ENCODE measurements at regions not wholly inside any gene's neighbourhood (a gene's known extent, or its start where the extent isn't known, plus 50 kb on each side); places are given as distances from the start of the nearest gene placed in this dataset.

DNA sequence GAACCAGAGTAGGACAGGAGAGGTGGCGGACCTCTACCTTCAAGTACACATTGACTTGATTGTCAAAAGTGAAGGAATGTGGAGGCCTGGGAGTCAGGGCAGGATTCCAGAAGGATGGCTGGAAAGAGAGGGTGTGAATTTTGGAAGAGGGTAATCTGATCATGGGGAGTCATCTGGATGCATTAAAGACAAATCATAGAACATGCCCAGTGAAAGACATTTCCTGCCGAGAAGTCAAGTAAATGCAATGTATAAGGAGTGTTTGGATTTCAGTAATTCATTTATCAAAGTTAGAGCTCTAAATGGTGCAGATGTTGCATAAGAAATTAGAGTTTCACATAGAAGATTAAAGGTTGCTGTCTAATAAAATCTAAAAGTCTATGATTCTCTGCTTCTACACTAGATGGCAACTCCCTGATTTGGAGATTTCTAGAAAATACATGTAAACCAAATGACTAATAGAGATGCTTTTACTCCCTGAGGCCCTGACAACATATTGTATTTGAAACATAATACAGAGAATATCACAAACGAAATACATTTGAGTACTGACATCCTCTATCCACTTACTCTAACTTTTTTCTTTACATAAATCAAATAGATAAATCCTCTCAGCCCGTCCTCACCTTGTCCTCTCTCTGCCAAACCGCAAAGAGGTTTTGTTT, 91.3 kb downstream of the KCNA5 start:
- no peak for DNase-seq
- H3K4me1 ChIP-seq = no peaks in the 10 kb centered on the region
- no peak overlapping the region for H3K4me3 ChIP-seq
- no peak overlapping the region for H3K27ac ChIP-seq
- no peaks in the 10 kb centered on the region for H3K36me3 ChIP-seq
- WGBS, 5 donors = 63 to 71% (median 66%) methylated on average over 5 of the region's 5 CpGs
- TF ChIP-seq EP300 (IDR thresholded peaks at IDR 0.05) (no peak), POLR2A (IDR thresholded peaks at IDR 0.05) (no peak), POLR2AphosphoS5 (IDR thresholded peaks at IDR 0.05) (no peak)
- TF ChIP-seq, protein P1, sequence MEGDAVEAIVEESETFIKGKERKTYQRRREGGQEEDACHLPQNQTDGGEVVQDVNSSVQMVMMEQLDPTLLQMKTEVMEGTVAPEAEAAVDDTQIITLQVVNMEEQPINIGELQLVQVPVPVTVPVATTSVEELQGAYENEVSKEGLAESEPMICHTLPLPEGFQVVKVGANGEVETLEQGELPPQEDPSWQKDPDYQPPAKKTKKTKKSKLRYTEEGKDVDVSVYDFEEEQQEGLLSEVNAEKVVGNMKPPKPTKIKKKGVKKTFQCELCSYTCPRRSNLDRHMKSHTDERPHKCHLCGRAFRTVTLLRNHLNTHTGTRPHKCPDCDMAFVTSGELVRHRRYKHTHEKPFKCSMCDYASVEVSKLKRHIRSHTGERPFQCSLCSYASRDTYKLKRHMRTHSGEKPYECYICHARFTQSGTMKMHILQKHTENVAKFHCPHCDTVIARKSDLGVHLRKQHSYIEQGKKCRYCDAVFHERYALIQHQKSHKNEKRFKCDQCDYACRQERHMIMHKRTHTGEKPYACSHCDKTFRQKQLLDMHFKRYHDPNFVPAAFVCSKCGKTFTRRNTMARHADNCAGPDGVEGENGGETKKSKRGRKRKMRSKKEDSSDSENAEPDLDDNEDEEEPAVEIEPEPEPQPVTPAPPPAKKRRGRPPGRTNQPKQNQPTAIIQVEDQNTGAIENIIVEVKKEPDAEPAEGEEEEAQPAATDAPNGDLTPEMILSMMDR (IDR thresholded peaks at IDR 0.05) = no peak
- H3K9me3 ChIP-seq = no peaks in the 10 kb centered on the region
- intact Hi-C loops (cut with DNase I; ENCODE audit: low total_unique reads) = no loop called here
- H3K27me3 ChIP-seq = peaks cover 0 to 3% (median 0%) of the 10 kb centered on the region in 3 donors

DNA sequence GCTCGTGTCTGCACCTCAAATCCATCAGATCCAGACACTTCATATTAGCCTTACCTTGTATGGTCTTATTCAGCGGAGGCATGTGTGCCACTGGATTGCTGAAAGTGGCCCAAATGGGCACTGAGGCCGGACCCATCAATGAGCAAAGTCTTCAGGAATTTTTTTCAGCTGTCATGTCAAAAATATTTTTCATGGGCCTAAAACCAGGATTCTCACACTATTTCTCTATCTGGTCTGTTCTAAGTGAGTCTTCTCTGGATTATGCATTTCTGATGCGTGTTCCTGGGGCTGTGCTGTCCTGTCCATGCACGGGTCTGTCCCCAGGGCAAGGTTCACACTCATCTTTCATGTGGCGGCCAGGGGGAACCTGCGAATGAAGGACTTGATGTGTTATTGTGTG, 94.6 kb downstream of the KCNA5 start:
- H3K27me3 ChIP-seq = no peaks in the 10 kb centered on the region
- H3K36me3 ChIP-seq = no peaks in the 10 kb centered on the region
- peaks cover 0 to 7% (median 0%) of the 10 kb centered on the region in 4 donors for H3K9me3 ChIP-seq
- no peak overlapping the region for H3K4me3 ChIP-seq
- WGBS, 5 donors = 68 to 82% (median 74%) methylated on average over 7 of the region's 7 CpGs
- H3K27ac ChIP-seq = no peak overlapping the region
- intact Hi-C loops (cut with DNase I; ENCODE audit: low total_unique reads) = no loop called here
- no peak for TF ChIP-seq EP300 (IDR thresholded peaks at IDR 0.05)
- no peak for TF ChIP-seq POLR2AphosphoS5 (IDR thresholded peaks at IDR 0.05)
- TF ChIP-seq, protein P1 (IDR thresholded peaks at IDR 0.05) = no peak
- no peak for TF ChIP-seq POLR2A (IDR thresholded peaks at IDR 0.05)
- no peaks in the 10 kb centered on the region for H3K4me1 ChIP-seq
- DNase-seq = no peak

DNA sequence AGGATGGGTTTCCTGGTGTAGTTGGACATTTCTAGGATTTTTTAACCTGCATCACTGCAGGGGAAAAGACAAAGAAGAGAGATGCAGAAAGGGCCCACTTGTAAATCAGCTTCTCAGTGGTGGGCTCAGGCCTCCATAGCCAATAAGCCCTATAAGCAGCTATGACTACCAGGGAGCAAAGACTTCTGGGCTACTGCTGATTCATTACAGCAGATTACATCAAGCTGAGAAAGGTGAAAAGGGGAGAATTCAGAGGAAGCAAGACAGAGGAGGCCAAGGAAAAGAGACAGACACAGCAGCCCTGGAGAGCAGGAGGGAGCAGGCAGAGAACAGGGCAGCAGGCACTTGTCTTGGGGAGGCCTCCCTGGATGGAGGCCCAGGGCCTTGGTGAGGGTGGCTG, 95.2 kb downstream of the KCNA5 start:
- TF ChIP-seq, protein P1 (IDR thresholded peaks at IDR 0.05) = no peak
- no peak for TF ChIP-seq EP300 (IDR thresholded peaks at IDR 0.05)
- Histone ChIP-seq H3K9me3 (peaks cover 0 to 7% (median 0%) of the 10 kb centered on the region in 4 donors), H3K4me3 (no peak overlapping the region), H3K27me3 (no peaks in the 10 kb centered on the region), H3K36me3 (no peaks in the 10 kb centered on the region), H3K4me1 (no peaks in the 10 kb centered on the region), H3K27ac (no peak overlapping the region)
- DNase-seq = no peak
- intact Hi-C loops (cut with DNase I; ENCODE audit: low total_unique reads) = no loop called here

DNA sequence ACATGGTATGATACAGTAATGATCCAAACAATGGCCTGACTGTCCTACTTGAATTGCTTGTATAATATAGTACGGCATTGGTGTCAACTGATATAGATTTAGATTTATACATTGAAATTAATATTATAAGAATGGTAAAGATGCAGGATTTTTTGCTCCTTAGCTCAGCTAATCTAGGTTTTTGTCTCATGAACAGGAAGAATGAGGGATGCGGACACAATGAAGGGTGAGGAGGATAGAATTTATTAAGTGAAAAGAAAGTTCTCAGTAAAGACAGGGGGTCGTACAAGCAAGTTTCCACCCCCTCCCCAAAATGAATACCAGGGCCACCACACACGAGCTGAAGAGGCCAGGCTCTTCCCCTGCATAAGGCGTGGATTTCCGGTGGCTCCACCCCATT, 96.1 kb downstream of the KCNA5 start:
- TF ChIP-seq POLR2A (IDR thresholded peaks at IDR 0.05) (no peak), EP300 (IDR thresholded peaks at IDR 0.05) (no peak), POLR2AphosphoS5 (IDR thresholded peaks at IDR 0.05) (no peak)
- TF ChIP-seq, protein P1 (IDR thresholded peaks at IDR 0.05) = no peak
- Histone ChIP-seq H3K4me3 (no peak overlapping the region), H3K36me3 (no peaks in the 10 kb centered on the region), H3K4me1 (no peaks in the 10 kb centered on the region), H3K27ac (no peak overlapping the region), H3K27me3 (no peaks in the 10 kb centered on the region), H3K9me3 (peaks cover 0 to 7% (median 0%) of the 10 kb centered on the region in 4 donors)
- no peak for DNase-seq
- WGBS, 5 donors = 85 to 90% (median 87%) methylated on average over 6 of the region's 6 CpGs
- intact Hi-C loops (cut with DNase I; ENCODE audit: low total_unique reads) = no loop called here

All from stomach (tissue), 8 donors.